ENCODE measurements at regions not wholly inside any gene's neighbourhood (a gene's known extent, or its start where the extent isn't known, plus 50 kb on each side); places are given as distances from the start of the nearest gene placed in this dataset.

- Mint-ChIP-seq H3K27me3 (ENCODE audit: insufficient read depth, low read depth, poor library complexity) (peaks cover 4% of the 10 kb centered on the region), H3K36me3 (ENCODE audit: low read depth) (no peaks in the 10 kb centered on the region)
- no peak overlapping the region for H3K4me3 ChIP-seq
Measured at GRCh38 chr5:13317654-13318053, 626.8 kb downstream of the DNAH5 start.

GRCh38 chr5:13316176-13316575, 628.3 kb downstream of the DNAH5 start:
- H3K27ac Mint-ChIP-seq = no peak overlapping the region
- Histone ChIP-seq H4K20me1 (replicated peaks; ENCODE audit: insufficient read depth) (no peaks in the 10 kb centered on the region), H3K79me2 (replicated peaks; ENCODE audit: insufficient read depth) (no peaks in the 10 kb centered on the region), H3F3A (replicated peaks; ENCODE audit: low read depth) (no peaks in the 10 kb centered on the region), H3K4me1 (ENCODE audit: insufficient read depth) (no peaks in the 10 kb centered on the region), H2AFZ (no peak overlapping the region), H3K4me2 (no peak overlapping the region), H3K27ac (ENCODE audit: low read depth) (no peak overlapping the region), H3K9me2 (ENCODE audit: insufficient read depth) (0 out of 2 replicates have a peak, but pooled peaks cover 4% of the 10 kb centered on the region), H3K27me3 (ENCODE audit: insufficient read depth) (no peaks in the 10 kb centered on the region), H3K4me3 (no peak overlapping the region), H3K36me3 (ENCODE audit: insufficient read depth) (no peaks in the 10 kb centered on the region)
- ATAC-seq (no peak), DNase-seq (ENCODE audit: low spot score) (no peak)
- H3K4me3 Mint-ChIP-seq = no peak overlapping the region
- no peaks in the 10 kb centered on the region for H3K36me3 Mint-ChIP-seq (ENCODE audit: low read depth)
- peaks cover 4% of the 10 kb centered on the region; the same call in 2 of the 3 replicates for H3K9me3 Mint-ChIP-seq
- H3K27me3 Mint-ChIP-seq (ENCODE audit: insufficient read depth, low read depth, poor library complexity) = peaks cover 4% of the 10 kb centered on the region
- no peaks in the 10 kb centered on the region for H3K4me1 Mint-ChIP-seq
- TF ChIP-seq CTCF (conservative IDR thresholded peaks at IDR 0.05; ENCODE audit: low read depth in 2 of 2) (no peak), ZNF462 (CRISPR knock-in tag; IDR thresholded peaks at IDR 0.05) (no peak), REST (IDR thresholded peaks at IDR 0.05; ENCODE audit: unreplicated experiment) (no peak), POLR2AphosphoS5 (IDR thresholded peaks at IDR 0.05; ENCODE audit: low read depth) (no peak)

More at GRCh38 chr5:13317654-13318053, 626.8 kb downstream of the DNAH5 start:
- no peaks in the 10 kb centered on the region for H3K27me3 ChIP-seq (ENCODE audit: insufficient read depth)
- H3K36me3 ChIP-seq (ENCODE audit: insufficient read depth) = no peaks in the 10 kb centered on the region
- Mint-ChIP-seq H3K9me3 (peaks cover 4% of the 10 kb centered on the region; the same call in 2 of the 3 replicates), H3K4me1 (no peaks in the 10 kb centered on the region), H3K27ac (no peak overlapping the region), H3K4me3 (no peak overlapping the region)
- DNase-seq (ENCODE audit: low spot score) (no peak), ATAC-seq (no peak)
- no peaks in the 10 kb centered on the region for H3K79me2 ChIP-seq (replicated peaks; ENCODE audit: insufficient read depth)
- 0 out of 2 replicates have a peak, but pooled peaks cover 4% of the 10 kb centered on the region for H3K9me2 ChIP-seq (ENCODE audit: insufficient read depth)
- no peaks in the 10 kb centered on the region for H3F3A ChIP-seq (replicated peaks; ENCODE audit: low read depth)
- no peak overlapping the region for H3K4me2 ChIP-seq
- no peak overlapping the region for H3K27ac ChIP-seq (ENCODE audit: low read depth)
- H2AFZ ChIP-seq = no peak overlapping the region
- H4K20me1 ChIP-seq (replicated peaks; ENCODE audit: insufficient read depth) = no peaks in the 10 kb centered on the region
- TF ChIP-seq CREB1 (CRISPR knock-in tag; IDR thresholded peaks at IDR 0.05; ENCODE audit: low read depth) (no peak), EZH2phosphoT487 (IDR thresholded peaks at IDR 0.05; ENCODE audit: unreplicated experiment) (no peak), ETS1 (IDR thresholded peaks at IDR 0.05) (no peak)
- H3K4me1 ChIP-seq (ENCODE audit: insufficient read depth) = no peaks in the 10 kb centered on the region

Data from GM23338 (cell line).